Ovary (tissue), 3 donors: ENCODE measurements at regions not wholly inside any gene's neighbourhood (a gene's known extent, or its start where the extent isn't known, plus 50 kb on each side); places are given as distances from the start of the nearest gene placed in this dataset.
"Not testable (repeated sequence)": the region's sequence is repeated elsewhere in the genome, so short reads cannot be mapped to it uniquely, and the experiment has no call there.

Experiments used
- EP300 ChIP-seq: sonication (generic); formaldehyde crosslinking; IDR thresholded peaks from one replicate; pipeline ENCODE4 v1.6.1; 2017; ENCODE audit warnings: antibody characterized with exemption
- POLR2A ChIP-seq: fragments of 450-650 bp; IDR thresholded peaks from one replicate; pipeline ENCODE4 v1.6.1; 2017; ENCODE audit warnings: antibody characterized with exemption, mild to moderate bottlenecking, moderate library complexity
- TF ChIP-seq, protein P1 (sequence below), 3 donors: fragments of 450-650 bp in 2 of 3; fragments of 200-600 bp in 1 of 3; IDR thresholded peaks; one replicate each; pipeline versions ENCODE4 v1.5.1 to v1.8.0; 2016 to 2022; ENCODE audit warnings: antibody characterized with exemption in 3 of 3, mild to moderate bottlenecking in 1 of 3
- donor health status: DM: no; HTN: no; CAD: no.

DNA sequence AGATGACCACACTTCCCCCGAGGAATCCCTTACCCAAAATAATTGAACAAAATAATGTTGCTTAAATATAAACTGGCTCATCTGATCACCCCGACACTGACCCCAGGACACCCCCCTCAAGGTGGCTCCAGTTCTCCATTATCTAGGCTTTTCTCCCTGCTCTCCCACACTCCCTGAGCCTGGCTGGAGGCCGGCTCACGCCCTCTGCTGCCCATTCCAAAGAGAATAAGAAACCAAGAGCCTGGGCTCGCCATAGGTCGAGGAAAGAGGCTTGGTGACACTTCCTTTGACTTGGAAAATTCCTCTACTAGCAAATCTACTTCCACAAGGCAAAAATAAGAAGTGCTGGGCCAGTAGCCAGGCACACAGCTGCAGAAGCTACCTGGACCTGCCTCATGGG lies 63.3 kb upstream of the OR4C13 start:
- not testable (repeated sequence) for TF ChIP-seq POLR2A, EP300
- TF ChIP-seq, protein P1, sequence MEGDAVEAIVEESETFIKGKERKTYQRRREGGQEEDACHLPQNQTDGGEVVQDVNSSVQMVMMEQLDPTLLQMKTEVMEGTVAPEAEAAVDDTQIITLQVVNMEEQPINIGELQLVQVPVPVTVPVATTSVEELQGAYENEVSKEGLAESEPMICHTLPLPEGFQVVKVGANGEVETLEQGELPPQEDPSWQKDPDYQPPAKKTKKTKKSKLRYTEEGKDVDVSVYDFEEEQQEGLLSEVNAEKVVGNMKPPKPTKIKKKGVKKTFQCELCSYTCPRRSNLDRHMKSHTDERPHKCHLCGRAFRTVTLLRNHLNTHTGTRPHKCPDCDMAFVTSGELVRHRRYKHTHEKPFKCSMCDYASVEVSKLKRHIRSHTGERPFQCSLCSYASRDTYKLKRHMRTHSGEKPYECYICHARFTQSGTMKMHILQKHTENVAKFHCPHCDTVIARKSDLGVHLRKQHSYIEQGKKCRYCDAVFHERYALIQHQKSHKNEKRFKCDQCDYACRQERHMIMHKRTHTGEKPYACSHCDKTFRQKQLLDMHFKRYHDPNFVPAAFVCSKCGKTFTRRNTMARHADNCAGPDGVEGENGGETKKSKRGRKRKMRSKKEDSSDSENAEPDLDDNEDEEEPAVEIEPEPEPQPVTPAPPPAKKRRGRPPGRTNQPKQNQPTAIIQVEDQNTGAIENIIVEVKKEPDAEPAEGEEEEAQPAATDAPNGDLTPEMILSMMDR (IDR thresholded peaks at IDR 0.05), result not testable (repeated sequence)
